K562 (cell line): ENCODE measurements at regions not wholly inside any gene's neighbourhood (a gene's known extent, or its start where the extent isn't known, plus 50 kb on each side); places are given as distances from the start of the nearest gene placed in this dataset.

Source experiments
- CTCF ChIP-seq, 3 experiments: IDR thresholded peaks in 2 of 3; conservative IDR thresholded peaks in 1 of 3; 2 replicates each; pipeline ENCODE4 v1.5.1; 2011 to 2012; ENCODE audit warnings: low read length in 3 of 3, mild to moderate bottlenecking in 3 of 3, control low read depth in 2 of 3, improper control_type of control experiment in 1 of 3, inconsistent platforms in 1 of 3, low read depth in 1 of 3, mixed read lengths in 1 of 3, moderate library complexity in 1 of 3; ENCODE audit not compliant: insufficient read depth in 2 of 3
- E4F1 ChIP-seq: fragments of 250-450 bp; sonication (Bioruptor Pico); IDR thresholded peaks from 2 replicates; pipeline ENCODE4 v1.5.0; 2021; ENCODE audit warnings: mild to moderate bottlenecking, borderline replicate concordance
- FOXM1 ChIP-seq, 2 experiments: fragments of 450-650 bp in 1 of 2; sonication (generic) in 1 of 2; formaldehyde crosslinking in 1 of 2; IDR thresholded peaks; 2 replicates each; pipeline versions ENCODE4 v1.6.1 to v1.9.0; 2017 to 2022; ENCODE audit warnings: low read depth in 2 of 2, mild to moderate bottlenecking in 2 of 2, missing genetic modification reagents in 1 of 2, moderate library complexity in 1 of 2
- TBP ChIP-seq: optimal IDR thresholded peaks from 2 replicates; pipeline ENCODE3; 2011; ENCODE audit warnings: low read depth, low read length, improper control_type of control experiment
- TRIM24 ChIP-seq, 2 experiments: fragments of 450-650 bp; IDR thresholded peaks; 2 replicates each; pipeline ENCODE4 v1.6.1; 2016
- ZNF699 ChIP-seq: fragments of 250-450 bp; sonication (Bioruptor Pico); IDR thresholded peaks from 2 replicates; pipeline ENCODE4 v1.8.0; 2021; ENCODE audit warnings: mild to moderate bottlenecking, moderate library complexity; ENCODE audit not compliant: insufficient replicate concordance

- TF ChIP-seq E4F1 = no peak
- no peak for TF ChIP-seq FOXM1 (IDR thresholded peaks at IDR 0.05; ENCODE audit: low read depth)
- no peak for TF ChIP-seq FOXM1 (CRISPR knock-in tag; IDR thresholded peaks at IDR 0.05; ENCODE audit: low read depth)
- no peak for TF ChIP-seq TRIM24 (IDR thresholded peaks at IDR 0.05)
- no peak for TF ChIP-seq CTCF (IDR thresholded peaks at IDR 0.05 in 2 of 3, conservative IDR thresholded peaks at IDR 0.05 in 1 of 3; ENCODE audit: insufficient read depth in 2 of 3, low read depth in 1 of 3, low read length in 3 of 3)
- TF ChIP-seq ZNF699 = no peak
- TF ChIP-seq TBP = no peak
Observed at GRCh38 chr18:30870466-30870865, 172.1 kb downstream of the DSC3 start.
